ENCODE measurements at regions not wholly inside any gene's neighbourhood (a gene's known extent, or its start where the extent isn't known, plus 50 kb on each side); places are given as distances from the start of the nearest gene placed in this dataset.
"Not testable (repeated sequence)": the region's sequence is repeated elsewhere in the genome, so short reads cannot be mapped to it uniquely, and the experiment has no call there.

GRCh38 chr16:14002416-14002990 lies 68.6 kb upstream of the MRTFB start:
- DNase-seq: no peak

- peak; percentile 34 to 63 for DNase-seq
Measured at GRCh38 chr16:14003074-14003570, 68.0 kb upstream of the MRTFB start.

- no peak for DNase-seq
Measured at GRCh38 chr16:14004031-14004728, 66.9 kb upstream of the MRTFB start.

- no peak for DNase-seq
Measured at GRCh38 chr16:14004729-14005315, 66.3 kb upstream of the MRTFB start.

GRCh38 chr16:14005335-14005734 lies 65.8 kb upstream of the MRTFB start:
- DNase-seq: no peak

- no peak for DNase-seq
Measured at GRCh38 chr16:14007450-14007849, 63.7 kb upstream of the MRTFB start.

- no peak for DNase-seq
Measured at GRCh38 chr16:14011001-14011400, 60.1 kb upstream of the MRTFB start.

GRCh38 chr16:14011846-14012245 lies 59.3 kb upstream of the MRTFB start:
- DNase-seq: no peak

- no peak for DNase-seq
Measured at GRCh38 chr16:14013145-14013570, 58.0 kb upstream of the MRTFB start.

- no peak for DNase-seq
Measured at GRCh38 chr16:14013571-14014283, 57.4 kb upstream of the MRTFB start.

- no peak for DNase-seq
Measured at GRCh38 chr16:14014284-14014625, 56.9 kb upstream of the MRTFB start.

- no peak for DNase-seq
Measured at GRCh38 chr16:14015033-14015432, 56.1 kb upstream of the MRTFB start.

- DNase-seq: no peak
Measured at GRCh38 chr16:14015461-14015860, 55.7 kb upstream of the MRTFB start.

- no peak for DNase-seq
Measured at GRCh38 chr16:14015948-14016347, 55.2 kb upstream of the MRTFB start.

GRCh38 chr16:14016362-14016761 lies 54.8 kb upstream of the MRTFB start:
- not testable (repeated sequence) for DNase-seq

GRCh38 chr16:14017886-14018285 lies 53.2 kb upstream of the MRTFB start:
- no peak for DNase-seq

GRCh38 chr16:14018851-14019250 lies 52.3 kb upstream of the MRTFB start:
- no peak for DNase-seq

- DNase-seq: no peak
Measured at GRCh38 chr16:14020141-14020540, 51.0 kb upstream of the MRTFB start.

Measured in hippocampal formation (tissue), 2 donors.